ENCODE measurements at regions not wholly inside any gene's neighbourhood (a gene's known extent, or its start where the extent isn't known, plus 50 kb on each side); places are given as distances from the start of the nearest gene placed in this dataset.
A peak's percentile ranks its signal among the peaks of the same experiment; 100 is the strongest.

GRCh38 chr5:136805466-136805865 is 440.1 kb upstream of the TRPC7 start:
- in situ Hi-C loops (cut with HindIII; ENCODE audit: low sequenced_read_pairs): no loop called here
- no peak overlapping the region for H3K4me3 ChIP-seq (ENCODE audit: low read depth, low read length)
- no peak for DNase-seq (ENCODE audit: low read depth, low spot score)
- peak; percentile 20 for TF ChIP-seq CTCF (IDR thresholded peaks at IDR 0.05; ENCODE audit: low read depth, low read length)

GRCh38 chr5:136802383-136802782 is 437.0 kb upstream of the TRPC7 start:
- DNase-seq (ENCODE audit: low read depth, low spot score): peak; percentile 45
- no peak overlapping the region for H3K4me3 ChIP-seq (ENCODE audit: low read depth, low read length)
- peak; percentile 25 for TF ChIP-seq CTCF (IDR thresholded peaks at IDR 0.05; ENCODE audit: low read depth, low read length)
- in situ Hi-C loops (cut with HindIII; ENCODE audit: low sequenced_read_pairs): no loop called here

DNA sequence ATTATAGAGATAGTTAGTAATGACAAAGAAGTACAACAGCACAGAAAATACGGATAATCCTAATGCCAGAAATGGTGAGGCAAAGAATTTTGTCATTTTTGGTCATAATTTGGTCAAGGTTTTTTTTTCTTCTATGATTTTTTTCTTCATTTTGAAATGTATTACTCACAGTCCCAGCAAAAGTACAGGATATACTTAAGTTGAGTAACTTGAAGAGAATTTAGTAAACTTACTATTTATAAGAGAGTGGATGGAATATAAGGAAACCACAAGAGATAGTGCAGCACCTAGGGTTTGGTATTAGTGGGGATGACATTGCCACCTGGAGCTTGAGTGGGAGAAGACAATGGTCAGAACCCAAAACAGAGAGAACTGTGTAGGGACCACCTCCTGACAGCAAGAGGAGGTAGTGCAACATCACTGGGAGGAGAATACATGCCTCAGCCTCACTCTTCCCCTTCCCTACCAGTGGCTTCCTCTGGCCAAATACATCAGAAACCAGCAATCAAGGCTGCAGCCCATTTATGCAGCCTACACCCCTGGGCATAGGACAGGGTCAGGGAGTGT is 434.5 kb upstream of the TRPC7 start:
- in situ Hi-C loops (cut with HindIII; ENCODE audit: low sequenced_read_pairs): no loop called here
- DNase-seq (ENCODE audit: low read depth, low spot score): no peak
- H3K4me3 ChIP-seq (ENCODE audit: low read depth, low read length): no peak overlapping the region
- TF ChIP-seq CTCF (IDR thresholded peaks at IDR 0.05; ENCODE audit: low read depth, low read length): no peak

DNA sequence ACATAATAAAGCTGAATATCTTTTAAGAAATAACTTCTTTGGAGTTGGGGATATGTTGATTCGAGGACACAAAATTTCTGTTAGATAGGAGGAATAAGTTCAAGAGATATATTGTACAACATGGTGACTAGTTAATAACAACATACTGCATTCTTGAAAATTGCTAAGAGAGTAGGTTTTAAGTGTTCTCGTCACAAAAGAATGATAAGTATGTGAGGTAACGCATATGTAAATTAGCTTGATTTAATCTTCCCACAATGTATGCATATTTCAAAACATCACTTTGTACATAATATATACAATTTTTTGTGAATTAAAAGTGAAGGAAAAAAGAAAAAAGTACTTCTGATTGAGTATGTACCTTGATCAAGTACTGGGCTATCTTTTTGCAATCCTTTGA is 428.0 kb upstream of the TRPC7 start:
- H3K4me3 ChIP-seq (ENCODE audit: low read depth, low read length): no peak overlapping the region
- no peak for DNase-seq (ENCODE audit: low read depth, low spot score)
- in situ Hi-C loops (cut with HindIII; ENCODE audit: low sequenced_read_pairs): no loop called here
- TF ChIP-seq CTCF (IDR thresholded peaks at IDR 0.05; ENCODE audit: low read depth, low read length): no peak

DNA sequence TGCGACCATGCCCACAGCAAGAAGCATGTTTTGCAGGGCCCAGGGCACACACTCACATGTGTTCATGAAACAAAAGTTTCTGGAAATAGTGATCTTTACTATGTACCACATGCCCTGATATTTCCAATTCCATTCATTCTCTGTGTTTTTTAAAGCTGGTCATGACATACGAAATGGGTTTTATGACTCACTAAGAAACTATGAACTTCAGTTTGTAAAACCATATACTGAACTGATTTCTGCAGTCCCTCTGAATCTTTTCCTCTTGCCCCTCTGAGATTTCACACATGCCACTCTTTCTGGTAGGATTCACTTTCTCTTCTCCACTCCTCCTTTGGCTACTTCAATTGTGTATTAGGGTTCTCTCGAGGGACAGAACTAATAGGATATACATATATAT is 416.1 kb upstream of the TRPC7 start:
- no peak overlapping the region for H3K4me3 ChIP-seq (ENCODE audit: low read depth, low read length)
- TF ChIP-seq CTCF (IDR thresholded peaks at IDR 0.05; ENCODE audit: low read depth, low read length): no peak
- DNase-seq (ENCODE audit: low read depth, low spot score): peak; percentile 63
- in situ Hi-C loops (cut with HindIII; ENCODE audit: low sequenced_read_pairs): no loop called here

- no peak for DNase-seq (ENCODE audit: low read depth, low spot score)
- no peak for TF ChIP-seq CTCF (IDR thresholded peaks at IDR 0.05; ENCODE audit: low read depth, low read length)
- H3K4me3 ChIP-seq (ENCODE audit: low read depth, low read length): no peak overlapping the region
- in situ Hi-C loops (cut with HindIII; ENCODE audit: low sequenced_read_pairs): no loop called here
Observed at GRCh38 chr5:136780518-136780917, 415.2 kb upstream of the TRPC7 start.
